Type B pancreatic cell (in vitro differentiated cells): ENCODE measurements at regions not wholly inside any gene's neighbourhood (a gene's known extent, or its start where the extent isn't known, plus 50 kb on each side); places are given as distances from the start of the nearest gene placed in this dataset.
"Not testable (repeated sequence)": the region's sequence is repeated elsewhere in the genome, so short reads cannot be mapped to it uniquely, and the experiment has no call there.

Source experiments
- DNase-seq: peaks from one replicate; pipeline ENCODE4 v3.0.0; 2021; ENCODE audit warnings: mixed read lengths; ENCODE audit not compliant: unreplicated experiment; ENCODE audit errors: extremely low spot score
- H3K27ac Mint-ChIP-seq: 2 replicates; pipeline ENCODE4 v1.8.0; 2021; ENCODE audit warnings: mild to moderate bottlenecking, mixed read lengths
- H3K27me3 Mint-ChIP-seq: 2 replicates; pipeline ENCODE4 v1.8.0; 2021; ENCODE audit warnings: mixed read lengths
- H3K36me3 Mint-ChIP-seq: 2 replicates; pipeline ENCODE4 v1.8.0; 2021; ENCODE audit warnings: mixed read lengths
- H3K4me1 Mint-ChIP-seq: one replicate; pipeline ENCODE4 v1.8.0; 2021; ENCODE audit warnings: mixed read lengths; ENCODE audit not compliant: unreplicated experiment
- H3K4me3 Mint-ChIP-seq: 2 replicates; pipeline ENCODE4 v1.8.0; 2021; ENCODE audit warnings: mild to moderate bottlenecking, mixed read lengths
- H3K9me3 Mint-ChIP-seq: 2 replicates; pipeline ENCODE4 v1.8.0; 2021; ENCODE audit warnings: mixed read lengths
- TF ChIP-seq, protein P1 (sequence below): fragments of 200-600 bp; sonication (generic); conservative IDR thresholded peaks from 2 replicates; pipeline ENCODE4 v1.5.0; 2021; ENCODE audit warnings: antibody characterized with exemption, mild to moderate bottlenecking

DNA sequence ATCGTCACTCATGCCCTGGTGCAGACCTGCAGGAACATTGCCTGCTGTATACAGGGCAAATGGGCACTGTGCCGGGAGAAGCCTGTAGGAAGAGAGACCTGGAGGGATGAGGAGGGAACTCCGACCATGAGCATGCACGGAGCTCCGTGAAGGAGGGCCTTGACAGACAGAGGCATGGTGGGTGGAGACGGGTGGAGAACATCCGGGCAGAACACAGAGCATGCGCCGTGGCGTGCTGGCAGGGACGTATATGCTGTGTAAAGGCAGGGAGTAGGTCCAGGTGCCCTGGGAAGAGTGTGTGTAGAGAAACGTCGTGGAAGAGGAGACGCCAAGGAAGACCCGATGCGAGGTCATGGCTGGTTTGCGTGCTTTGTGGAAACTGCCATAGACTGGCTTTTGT lies 133.0 kb upstream of the FAN1 start:
- Mint-ChIP-seq H3K36me3 (peaks cover 15% of the 10 kb centered on the region), H3K27ac (no peak overlapping the region), H3K4me1 (no peaks in the 10 kb centered on the region), H3K9me3 (no peaks in the 10 kb centered on the region), H3K27me3 (no peaks in the 10 kb centered on the region), H3K4me3 (no peak overlapping the region)
- TF ChIP-seq, protein P1, sequence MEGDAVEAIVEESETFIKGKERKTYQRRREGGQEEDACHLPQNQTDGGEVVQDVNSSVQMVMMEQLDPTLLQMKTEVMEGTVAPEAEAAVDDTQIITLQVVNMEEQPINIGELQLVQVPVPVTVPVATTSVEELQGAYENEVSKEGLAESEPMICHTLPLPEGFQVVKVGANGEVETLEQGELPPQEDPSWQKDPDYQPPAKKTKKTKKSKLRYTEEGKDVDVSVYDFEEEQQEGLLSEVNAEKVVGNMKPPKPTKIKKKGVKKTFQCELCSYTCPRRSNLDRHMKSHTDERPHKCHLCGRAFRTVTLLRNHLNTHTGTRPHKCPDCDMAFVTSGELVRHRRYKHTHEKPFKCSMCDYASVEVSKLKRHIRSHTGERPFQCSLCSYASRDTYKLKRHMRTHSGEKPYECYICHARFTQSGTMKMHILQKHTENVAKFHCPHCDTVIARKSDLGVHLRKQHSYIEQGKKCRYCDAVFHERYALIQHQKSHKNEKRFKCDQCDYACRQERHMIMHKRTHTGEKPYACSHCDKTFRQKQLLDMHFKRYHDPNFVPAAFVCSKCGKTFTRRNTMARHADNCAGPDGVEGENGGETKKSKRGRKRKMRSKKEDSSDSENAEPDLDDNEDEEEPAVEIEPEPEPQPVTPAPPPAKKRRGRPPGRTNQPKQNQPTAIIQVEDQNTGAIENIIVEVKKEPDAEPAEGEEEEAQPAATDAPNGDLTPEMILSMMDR, result no peak
- DNase-seq, result no peak

DNA sequence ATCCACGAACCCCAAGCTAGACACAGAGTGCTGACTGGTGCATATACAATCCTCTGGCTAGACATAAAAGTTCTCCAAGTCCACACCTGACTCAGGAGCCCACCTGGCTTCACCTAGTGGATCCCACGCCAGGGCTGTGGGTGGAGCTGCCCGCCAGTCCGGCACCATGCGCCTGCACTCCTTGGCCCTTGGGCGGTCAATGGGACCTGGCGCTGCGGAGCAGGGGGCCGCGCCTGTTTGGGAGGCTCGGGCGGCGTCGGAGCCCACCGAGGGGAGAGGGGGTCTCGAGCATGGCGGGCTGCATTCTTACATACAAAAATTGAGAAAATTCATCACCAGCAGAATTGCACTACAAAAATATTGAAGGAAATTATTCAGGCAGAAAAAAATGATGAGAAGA lies 120.7 kb upstream of the FAN1 start:
- H3K4me3 Mint-ChIP-seq, result no peak overlapping the region
- H3K36me3 Mint-ChIP-seq, result no peaks in the 10 kb centered on the region
- H3K27ac Mint-ChIP-seq, result no peak overlapping the region
- no peak for DNase-seq
- H3K27me3 Mint-ChIP-seq, result no peaks in the 10 kb centered on the region
- H3K9me3 Mint-ChIP-seq, result peaks cover under 1% of the 10 kb centered on the region
- TF ChIP-seq, protein P1, result no peak
- H3K4me1 Mint-ChIP-seq, result no peaks in the 10 kb centered on the region

DNA sequence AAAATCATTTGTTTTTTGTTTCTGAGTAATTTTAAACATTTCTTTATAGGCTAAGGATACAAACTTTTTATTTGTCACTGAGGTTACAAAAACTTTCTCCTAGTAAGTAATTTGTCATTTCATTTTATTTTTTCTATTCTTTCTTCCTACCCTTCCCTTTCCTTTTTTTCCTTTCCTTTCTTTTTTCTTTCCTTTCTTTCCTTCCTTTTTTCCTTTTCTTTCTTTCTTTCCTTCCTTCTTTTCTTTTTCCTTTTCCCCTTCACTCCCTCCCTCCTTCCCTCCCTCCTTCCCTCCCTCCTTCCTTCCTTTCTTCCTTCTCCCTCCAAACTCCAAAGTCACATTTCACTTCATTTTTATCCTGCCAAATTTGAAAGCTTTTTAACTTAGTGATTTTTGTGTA lies 115.1 kb upstream of the FAN1 start:
- TF ChIP-seq, protein P1, result no peak
- Mint-ChIP-seq H3K4me3 (no peak overlapping the region), H3K27ac (no peak overlapping the region), H3K9me3 (no peaks in the 10 kb centered on the region), H3K36me3 (no peaks in the 10 kb centered on the region), H3K27me3 (peaks cover 5% of the 10 kb centered on the region), H3K4me1 (no peaks in the 10 kb centered on the region)
- no peak for DNase-seq

DNA sequence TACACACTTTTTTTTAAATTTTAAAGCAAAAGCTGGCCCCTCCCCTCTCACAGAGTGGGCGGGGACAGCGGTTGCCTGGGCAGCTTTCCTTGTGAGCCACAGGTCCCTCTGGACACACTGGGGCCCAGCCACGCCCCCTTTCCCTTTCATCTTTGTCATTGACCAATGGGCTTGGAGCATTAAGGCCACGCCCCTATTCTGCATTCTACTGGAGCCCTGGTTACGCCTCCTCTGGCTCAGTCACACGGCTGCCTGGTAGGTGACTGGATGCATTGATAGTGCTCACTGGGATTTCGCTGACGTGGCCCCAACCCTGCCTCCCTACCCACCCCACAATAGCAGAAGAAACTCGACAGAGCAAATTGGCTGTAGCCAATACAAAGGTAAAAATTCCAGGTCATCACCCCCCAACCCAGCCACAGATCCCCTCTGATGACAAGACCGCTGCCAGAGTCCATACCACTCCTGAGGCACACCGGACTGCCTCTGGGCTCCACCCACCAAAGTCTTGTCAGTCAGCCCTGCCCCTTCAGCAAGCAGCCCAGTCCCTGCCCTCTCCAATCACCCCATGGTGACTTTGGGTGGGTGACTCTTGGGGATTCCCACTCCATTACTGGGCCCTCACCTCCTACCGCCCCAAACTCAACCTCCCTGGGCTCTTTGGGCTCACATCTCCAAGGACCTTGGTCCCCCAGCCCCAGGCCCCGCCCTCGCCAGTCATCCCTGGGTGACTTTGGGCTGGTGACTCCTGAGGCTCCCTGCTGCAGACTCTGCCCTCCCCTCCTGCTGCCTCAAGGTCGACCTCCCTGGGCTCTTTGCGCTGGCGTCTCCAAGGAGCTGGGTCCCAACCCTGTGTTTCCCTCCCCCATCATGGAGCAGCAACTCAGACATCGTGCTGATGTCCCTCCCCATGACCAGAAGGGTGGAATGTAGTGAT lies 112.2 kb upstream of the FAN1 start:
- DNase-seq, result no peak
- Mint-ChIP-seq H3K27me3 (peaks cover 5% of the 10 kb centered on the region), H3K9me3 (no peaks in the 10 kb centered on the region), H3K4me3 (no peak overlapping the region), H3K4me1 (no peaks in the 10 kb centered on the region), H3K36me3 (no peaks in the 10 kb centered on the region), H3K27ac (no peak overlapping the region)
- TF ChIP-seq, protein P1, result no peak

DNA sequence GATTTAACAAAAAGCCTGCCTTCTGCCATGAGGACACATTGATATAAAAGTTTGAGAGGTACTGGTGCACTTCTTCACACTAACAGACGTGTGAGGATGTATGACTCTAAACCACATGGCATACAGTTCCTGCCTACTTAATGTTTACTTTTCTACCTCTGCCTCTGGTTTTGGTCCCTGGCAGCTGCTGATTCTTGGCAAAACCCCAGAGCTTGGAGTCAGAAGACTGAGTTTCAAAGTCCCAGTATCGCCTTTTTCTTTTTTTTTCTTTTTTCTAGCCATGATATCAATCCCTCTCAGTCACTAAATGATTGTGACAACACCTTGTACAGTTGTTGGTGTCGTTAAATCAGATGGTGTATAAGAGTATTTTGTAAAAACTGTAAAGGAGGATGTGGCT lies 110.9 kb upstream of the FAN1 start:
- not testable (repeated sequence) for H3K4me1 Mint-ChIP-seq, H3K27ac Mint-ChIP-seq, H3K9me3 Mint-ChIP-seq, H3K4me3 Mint-ChIP-seq, H3K27me3 Mint-ChIP-seq, DNase-seq, H3K36me3 Mint-ChIP-seq

DNA sequence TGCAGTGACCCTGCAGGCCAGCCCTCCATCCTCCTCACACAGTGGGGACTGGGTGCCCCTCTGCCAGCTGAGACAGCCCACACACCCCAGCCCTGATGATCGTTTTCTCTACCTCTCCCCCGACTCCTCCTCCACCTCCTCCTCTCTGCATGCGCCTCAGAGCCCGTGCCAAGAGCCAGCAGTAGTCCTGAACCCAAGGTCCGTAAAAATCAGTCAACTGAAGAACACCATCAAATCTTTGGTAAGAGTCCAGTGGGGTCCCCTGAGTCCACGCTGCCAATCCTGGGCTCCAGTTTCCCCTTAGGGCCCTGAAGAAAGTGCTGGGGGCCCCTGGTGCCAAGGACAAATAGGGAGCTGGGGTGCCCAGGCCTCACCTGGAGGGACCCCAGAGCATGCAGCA lies 109.3 kb upstream of the FAN1 start:
- TF ChIP-seq, protein P1, result no peak
- no peak for DNase-seq
- Mint-ChIP-seq H3K4me1 (peaks cover 11% of the 10 kb centered on the region), H3K4me3 (no peak overlapping the region), H3K36me3 (no peaks in the 10 kb centered on the region), H3K9me3 (no peaks in the 10 kb centered on the region), H3K27me3 (no peaks in the 10 kb centered on the region), H3K27ac (no peak overlapping the region)
